ENCODE measurements at regions not wholly inside any gene's neighbourhood (a gene's known extent, or its start where the extent isn't known, plus 50 kb on each side); places are given as distances from the start of the nearest gene placed in this dataset.

GRCh38 chr3:18862077-18862476 lies 286.2 kb upstream of the KCNH8 start:
- no TSS peak for BruUV-seq (replicated peaks)
- ATAC-seq: no peak
- no peak overlapping the region for H3K4me2 ChIP-seq (ENCODE audit: insufficient read depth, low read length)
- in situ Hi-C loops (cut with MboI) (no loop called here), intact Hi-C loops (cut with micrococcal nuclease) (no loop called here)
- H3K36me3 ChIP-seq (ENCODE audit: control insufficient read depth, insufficient read depth, low read length): no peaks in the 10 kb centered on the region
- TF ChIP-seq RBM14 (IDR thresholded peaks at IDR 0.05; ENCODE audit: borderline replicate concordance, insufficient read depth, low read depth, low read length): no peak
- no peak for TF ChIP-seq ZKSCAN3 (CRISPR knock-in tag; IDR thresholded peaks at IDR 0.05)
- TF ChIP-seq ARNT (IDR thresholded peaks at IDR 0.05): no peak
- TF ChIP-seq MIER1 (IDR thresholded peaks at IDR 0.05; ENCODE audit: low read depth): no peak
- no peak for TF ChIP-seq UBTF (IDR thresholded peaks at IDR 0.05; ENCODE audit: borderline replicate concordance in 1 of 2, low read depth in 2 of 2, low read length in 2 of 2)
- TF ChIP-seq ZZZ3 (IDR thresholded peaks at IDR 0.05): no peak
- TF ChIP-seq, protein P1, sequence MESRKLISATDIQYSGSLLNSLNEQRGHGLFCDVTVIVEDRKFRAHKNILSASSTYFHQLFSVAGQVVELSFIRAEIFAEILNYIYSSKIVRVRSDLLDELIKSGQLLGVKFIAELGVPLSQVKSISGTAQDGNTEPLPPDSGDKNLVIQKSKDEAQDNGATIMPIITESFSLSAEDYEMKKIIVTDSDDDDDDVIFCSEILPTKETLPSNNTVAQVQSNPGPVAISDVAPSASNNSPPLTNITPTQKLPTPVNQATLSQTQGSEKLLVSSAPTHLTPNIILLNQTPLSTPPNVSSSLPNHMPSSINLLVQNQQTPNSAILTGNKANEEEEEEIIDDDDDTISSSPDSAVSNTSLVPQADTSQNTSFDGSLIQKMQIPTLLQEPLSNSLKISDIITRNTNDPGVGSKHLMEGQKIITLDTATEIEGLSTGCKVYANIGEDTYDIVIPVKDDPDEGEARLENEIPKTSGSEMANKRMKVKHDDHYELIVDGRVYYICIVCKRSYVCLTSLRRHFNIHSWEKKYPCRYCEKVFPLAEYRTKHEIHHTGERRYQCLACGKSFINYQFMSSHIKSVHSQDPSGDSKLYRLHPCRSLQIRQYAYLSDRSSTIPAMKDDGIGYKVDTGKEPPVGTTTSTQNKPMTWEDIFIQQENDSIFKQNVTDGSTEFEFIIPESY (CRISPR knock-in tag; IDR thresholded peaks at IDR 0.05): no peak
- TF ChIP-seq CEBPB (tag; IDR thresholded peaks at IDR 0.05): no peak
- TF ChIP-seq GATA2 (CRISPR knock-in tag; IDR thresholded peaks at IDR 0.05): no peak
- TF ChIP-seq IFI16 (CRISPR knock-in tag; IDR thresholded peaks at IDR 0.05): no peak
- TF ChIP-seq RB1 (IDR thresholded peaks at IDR 0.05; ENCODE audit: low read depth): no peak
- no peak for TF ChIP-seq ZNF124 (CRISPR knock-in tag; IDR thresholded peaks at IDR 0.05)
- TF ChIP-seq ZNF263 (CRISPR knock-in tag; IDR thresholded peaks at IDR 0.05; ENCODE audit: borderline replicate concordance): no peak
- no peak for TF ChIP-seq POLR2AphosphoS5 (IDR thresholded peaks at IDR 0.05; ENCODE audit: control insufficient read depth, insufficient read depth, low read depth, low read length)
- TF ChIP-seq FOXK2 (conservative IDR thresholded peaks at IDR 0.05 in 1 of 2, IDR thresholded peaks at IDR 0.05 in 1 of 2; ENCODE audit: low read depth in 2 of 2): no peak
- TF ChIP-seq ZNF143 (CRISPR knock-in tag; IDR thresholded peaks at IDR 0.05): no peak
- no peak for TF ChIP-seq KLF1 (tag; IDR thresholded peaks at IDR 0.05)
- no peak for TF ChIP-seq GATAD2A (IDR thresholded peaks at IDR 0.05)
- ChIA-PET POLR2A (no interaction called here), CTCF (ENCODE audit: low intra/inter-chr PET ratio) (no interaction called here)
- H3K27me3 ChIP-seq (ENCODE audit: control insufficient read depth in 2 of 2, insufficient read depth in 2 of 2, low read length in 2 of 2): no peaks in the 10 kb centered on the region
- no peaks in the 10 kb centered on the region for H4K20me1 ChIP-seq (replicated peaks; ENCODE audit: control insufficient read depth, insufficient read depth, low read length)
- FAIRE-seq: no peak
- H3K9me3 ChIP-seq (replicated peaks; ENCODE audit: control insufficient read depth, insufficient read depth, low read depth, low read length): no peaks in the 10 kb centered on the region; the same call in 1 of the 2 replicates
- H3K27ac ChIP-seq (ENCODE audit: extremely low read depth, low read depth, low read length): no peak overlapping the region
- no peaks in the 10 kb centered on the region for H3K79me2 ChIP-seq (ENCODE audit: control insufficient read depth, insufficient read depth, low read length)
- 4% methylated on average over 2 of the region's 2 CpGs for WGBS (ENCODE audit: insufficient coverage, low coverage, missing lambda C conversion rate)
- H2AFZ ChIP-seq (ENCODE audit: low read depth, low read length): no peak overlapping the region
- no peak for DNase-seq (ENCODE audit: extremely low read depth in 1 of 4, low spot score in 3 of 4)
- no peak overlapping the region for H3K4me3 ChIP-seq
- no peaks in the 10 kb centered on the region for H3K9me1 ChIP-seq (ENCODE audit: control insufficient read depth, insufficient read depth, low read length)
- H3K4me1 ChIP-seq (replicated peaks in 1 of 2; ENCODE audit: control insufficient read depth in 2 of 2, insufficient read depth in 2 of 2, low read length in 2 of 2): no peaks in the 10 kb centered on the region
- H3K9ac ChIP-seq (ENCODE audit: insufficient read depth in 1 of 2, low read depth in 2 of 2, low read length in 2 of 2): no peak overlapping the region

Data from K562 (cell line).